Ishikawa (cell line): ENCODE measurements at regions not wholly inside any gene's neighbourhood (a gene's known extent, or its start where the extent isn't known, plus 50 kb on each side); places are given as distances from the start of the nearest gene placed in this dataset.

Source experiments
- CEBPB ChIP-seq: IDR thresholded peaks from 2 replicates; pipeline ENCODE4 v1.6.1; 2012
- EP300 ChIP-seq: IDR thresholded peaks from 2 replicates; pipeline ENCODE4 v1.6.1; 2012; ENCODE audit warnings: borderline replicate concordance
- REST ChIP-seq: IDR thresholded peaks from 2 replicates; pipeline ENCODE4 v1.6.1; 2012; ENCODE audit warnings: low read depth, mild to moderate bottlenecking

GRCh38 chr6:112925702-112926101, 578.6 kb downstream of the RFPL4B start:
- TF ChIP-seq REST (no peak), EP300 (no peak), CEBPB (no peak)
